ENCODE measurements at regions not wholly inside any gene's neighbourhood (a gene's known extent, or its start where the extent isn't known, plus 50 kb on each side); places are given as distances from the start of the nearest gene placed in this dataset.

- H3K4me1 ChIP-seq (ENCODE audit: insufficient read depth, poor library complexity, severe bottlenecking), result peaks cover 24% of the 10 kb centered on the region
- H3K36me3 ChIP-seq (ENCODE audit: low read depth), result no peaks in the 10 kb centered on the region
- no peak for ATAC-seq (ENCODE audit: low read depth)
- no peak overlapping the region for H3K27ac ChIP-seq (ENCODE audit: poor library complexity, severe bottlenecking)
- no peak for TF ChIP-seq CTCF (IDR thresholded peaks at IDR 0.05; ENCODE audit: poor library complexity, severe bottlenecking)
- no peak overlapping the region for H3K4me3 ChIP-seq (ENCODE audit: severe bottlenecking)
- H3K9me3 ChIP-seq (ENCODE audit: severe bottlenecking), result no peaks in the 10 kb centered on the region
- DNase-seq (ENCODE audit: low spot score), result no peak
- no peaks in the 10 kb centered on the region for H3K27me3 ChIP-seq (ENCODE audit: insufficient read depth, poor library complexity, severe bottlenecking)
Measured at GRCh38 chr4:151988591-151988990, 227.8 kb upstream of the GATB start.

GRCh38 chr4:151987606-151988005 is 226.8 kb upstream of the GATB start:
- Histone ChIP-seq H3K4me1 (ENCODE audit: insufficient read depth, poor library complexity, severe bottlenecking) (peaks cover 23% of the 10 kb centered on the region), H3K4me3 (ENCODE audit: severe bottlenecking) (no peak overlapping the region), H3K36me3 (ENCODE audit: low read depth) (no peaks in the 10 kb centered on the region), H3K27me3 (ENCODE audit: insufficient read depth, poor library complexity, severe bottlenecking) (no peaks in the 10 kb centered on the region), H3K9me3 (ENCODE audit: severe bottlenecking) (no peaks in the 10 kb centered on the region), H3K27ac (ENCODE audit: poor library complexity, severe bottlenecking) (no peak overlapping the region)
- ATAC-seq (ENCODE audit: low read depth) (no peak), DNase-seq (ENCODE audit: low spot score) (no peak)
- no peak for TF ChIP-seq CTCF (IDR thresholded peaks at IDR 0.05; ENCODE audit: poor library complexity, severe bottlenecking)

GRCh38 chr4:151983854-151984253 is 223.0 kb upstream of the GATB start:
- H3K4me1 ChIP-seq (ENCODE audit: insufficient read depth, poor library complexity, severe bottlenecking), result no peaks in the 10 kb centered on the region
- DNase-seq (ENCODE audit: low spot score) (no peak), ATAC-seq (ENCODE audit: low read depth) (no peak)
- H3K4me3 ChIP-seq (ENCODE audit: severe bottlenecking), result no peak overlapping the region
- no peaks in the 10 kb centered on the region for H3K27me3 ChIP-seq (ENCODE audit: insufficient read depth, poor library complexity, severe bottlenecking)
- no peak for TF ChIP-seq CTCF (IDR thresholded peaks at IDR 0.05; ENCODE audit: poor library complexity, severe bottlenecking)
- no peaks in the 10 kb centered on the region for H3K36me3 ChIP-seq (ENCODE audit: low read depth)
- no peaks in the 10 kb centered on the region for H3K9me3 ChIP-seq (ENCODE audit: severe bottlenecking)
- no peak overlapping the region for H3K27ac ChIP-seq (ENCODE audit: poor library complexity, severe bottlenecking)

GRCh38 chr4:151979819-151980218 is 219.0 kb upstream of the GATB start:
- Histone ChIP-seq H3K9me3 (ENCODE audit: severe bottlenecking) (peaks cover 1% of the 10 kb centered on the region), H3K27ac (ENCODE audit: poor library complexity, severe bottlenecking) (no peak overlapping the region), H3K4me3 (ENCODE audit: severe bottlenecking) (no peak overlapping the region), H3K27me3 (ENCODE audit: insufficient read depth, poor library complexity, severe bottlenecking) (no peaks in the 10 kb centered on the region), H3K4me1 (ENCODE audit: insufficient read depth, poor library complexity, severe bottlenecking) (no peaks in the 10 kb centered on the region), H3K36me3 (ENCODE audit: low read depth) (no peaks in the 10 kb centered on the region)
- no peak for TF ChIP-seq CTCF (IDR thresholded peaks at IDR 0.05; ENCODE audit: poor library complexity, severe bottlenecking)
- ATAC-seq (ENCODE audit: low read depth) (no peak), DNase-seq (ENCODE audit: low spot score) (no peak)

- no peaks in the 10 kb centered on the region for H3K9me3 ChIP-seq (ENCODE audit: severe bottlenecking)
- H3K4me3 ChIP-seq (ENCODE audit: severe bottlenecking), result no peak overlapping the region
- no peak for ATAC-seq (ENCODE audit: low read depth)
- no peaks in the 10 kb centered on the region for H3K27me3 ChIP-seq (ENCODE audit: insufficient read depth, poor library complexity, severe bottlenecking)
- no peak for DNase-seq (ENCODE audit: low spot score)
- H3K27ac ChIP-seq (ENCODE audit: poor library complexity, severe bottlenecking), result no peak overlapping the region
- H3K4me1 ChIP-seq (ENCODE audit: insufficient read depth, poor library complexity, severe bottlenecking), result no peaks in the 10 kb centered on the region
- TF ChIP-seq CTCF (IDR thresholded peaks at IDR 0.05; ENCODE audit: poor library complexity, severe bottlenecking), result no peak
- H3K36me3 ChIP-seq (ENCODE audit: low read depth), result no peaks in the 10 kb centered on the region
Measured at GRCh38 chr4:151968643-151969042, 207.8 kb upstream of the GATB start.
